Mucosa of descending colon (tissue), 3 donors: ENCODE measurements at regions not wholly inside any gene's neighbourhood (a gene's known extent, or its start where the extent isn't known, plus 50 kb on each side); places are given as distances from the start of the nearest gene placed in this dataset.

Experiments used
- ATAC-seq: fragments of 200-7000 bp; cut with Tn5 transposase; one replicate; pipeline ENCODE4 v1.9.1; 2020; ENCODE audit warnings: mild to moderate bottlenecking, moderate library complexity
- DNase-seq, 3 donors: peaks; one replicate each; pipeline ENCODE4 v3.0.0-alpha.2; 2020
- H3K36me3 ChIP-seq: fragments of 200-600 bp; one replicate; pipeline ENCODE4 v1.8.0; 2021; ENCODE audit warnings: low read depth, mild to moderate bottlenecking
- H3K4me1 ChIP-seq: fragments of 200-600 bp; one replicate; pipeline ENCODE4 v1.8.0; 2021; ENCODE audit warnings: low read depth, mild to moderate bottlenecking
- H3K4me3 ChIP-seq: fragments of 200-600 bp; one replicate; pipeline ENCODE4 v1.8.0; 2021; ENCODE audit warnings: mild to moderate bottlenecking
- H3K9me3 ChIP-seq: fragments of 200-600 bp; one replicate; pipeline ENCODE4 v1.8.0; 2021; ENCODE audit warnings: mild to moderate bottlenecking
- intact Hi-C, 2 donors: fragments of 100-400 bp; cut with DNase I in 1 of 2; cut with micrococcal nuclease in 1 of 2; formaldehyde crosslinking; loops; one replicate each; pipeline versions ENCODE4 v1.11.0 to v1.11.1; 2022; cut with DNase I, micrococcal nuclease
- TF ChIP-seq, protein P1 (sequence below): fragments of 200-600 bp; IDR thresholded peaks from one replicate; pipeline ENCODE4 v1.8.0; 2022; ENCODE audit warnings: antibody characterized with exemption, mild to moderate bottlenecking
- donor health status: DM: no; HTN: no; CAD: no; lungs with moderate emphysema.
- donor health status: DM: no; HTN: no; CAD: no.
- donor health status: DM: no; HTN: yes; CAD: no.

DNA sequence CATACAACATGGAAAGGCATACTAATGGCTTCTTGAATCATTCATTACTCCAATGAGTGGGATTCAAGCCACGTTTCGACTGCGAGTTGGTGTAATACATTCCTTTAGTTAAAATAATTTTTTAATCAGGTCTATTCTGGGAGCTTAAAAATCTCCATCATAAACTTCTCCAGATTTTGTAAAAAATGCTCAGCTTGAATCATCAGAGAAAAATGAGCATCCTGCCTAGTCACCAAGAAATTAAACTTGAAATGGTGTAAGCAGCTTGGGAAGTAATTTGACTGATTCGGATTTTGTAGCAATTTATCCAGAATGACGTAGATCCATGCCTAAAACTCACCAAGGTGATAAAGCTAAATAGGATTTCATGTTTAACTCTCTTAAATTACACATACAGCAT is 165.7 kb downstream of the SLCO4C1 start:
- intact Hi-C loops = no loop called here
- Histone ChIP-seq H3K4me1 (no peaks in the 10 kb centered on the region), H3K4me3 (no peak overlapping the region), H3K36me3 (no peaks in the 10 kb centered on the region), H3K9me3 (no peaks in the 10 kb centered on the region)
- ATAC-seq (no peak), DNase-seq (no peak)
- TF ChIP-seq, protein P1, sequence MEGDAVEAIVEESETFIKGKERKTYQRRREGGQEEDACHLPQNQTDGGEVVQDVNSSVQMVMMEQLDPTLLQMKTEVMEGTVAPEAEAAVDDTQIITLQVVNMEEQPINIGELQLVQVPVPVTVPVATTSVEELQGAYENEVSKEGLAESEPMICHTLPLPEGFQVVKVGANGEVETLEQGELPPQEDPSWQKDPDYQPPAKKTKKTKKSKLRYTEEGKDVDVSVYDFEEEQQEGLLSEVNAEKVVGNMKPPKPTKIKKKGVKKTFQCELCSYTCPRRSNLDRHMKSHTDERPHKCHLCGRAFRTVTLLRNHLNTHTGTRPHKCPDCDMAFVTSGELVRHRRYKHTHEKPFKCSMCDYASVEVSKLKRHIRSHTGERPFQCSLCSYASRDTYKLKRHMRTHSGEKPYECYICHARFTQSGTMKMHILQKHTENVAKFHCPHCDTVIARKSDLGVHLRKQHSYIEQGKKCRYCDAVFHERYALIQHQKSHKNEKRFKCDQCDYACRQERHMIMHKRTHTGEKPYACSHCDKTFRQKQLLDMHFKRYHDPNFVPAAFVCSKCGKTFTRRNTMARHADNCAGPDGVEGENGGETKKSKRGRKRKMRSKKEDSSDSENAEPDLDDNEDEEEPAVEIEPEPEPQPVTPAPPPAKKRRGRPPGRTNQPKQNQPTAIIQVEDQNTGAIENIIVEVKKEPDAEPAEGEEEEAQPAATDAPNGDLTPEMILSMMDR = no peak

DNA sequence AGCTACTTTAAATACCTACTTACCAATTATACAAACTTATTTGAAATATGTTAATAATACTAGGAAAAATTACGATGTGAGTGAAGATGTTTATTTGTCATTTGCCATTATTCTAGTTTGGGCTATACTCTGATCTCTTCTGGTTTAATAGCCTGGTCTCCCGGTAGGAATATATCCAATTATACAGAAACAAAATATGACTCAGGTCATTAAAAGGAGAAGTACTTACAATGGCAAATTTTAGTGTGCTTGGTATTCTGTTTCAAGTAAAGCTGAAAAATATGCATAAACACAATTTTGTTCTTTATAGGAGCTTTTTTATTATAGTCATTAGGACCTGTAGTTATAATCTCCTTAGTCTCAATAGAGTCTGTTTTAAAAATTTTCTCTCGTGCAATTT is 176.8 kb downstream of the SLCO4C1 start:
- no peak overlapping the region for H3K4me3 ChIP-seq
- H3K36me3 ChIP-seq = no peaks in the 10 kb centered on the region
- TF ChIP-seq, protein P1 = no peak
- no peaks in the 10 kb centered on the region for H3K9me3 ChIP-seq
- ATAC-seq (no peak), DNase-seq (no peak)
- H3K4me1 ChIP-seq = no peaks in the 10 kb centered on the region
- intact Hi-C loops = no loop called here

DNA sequence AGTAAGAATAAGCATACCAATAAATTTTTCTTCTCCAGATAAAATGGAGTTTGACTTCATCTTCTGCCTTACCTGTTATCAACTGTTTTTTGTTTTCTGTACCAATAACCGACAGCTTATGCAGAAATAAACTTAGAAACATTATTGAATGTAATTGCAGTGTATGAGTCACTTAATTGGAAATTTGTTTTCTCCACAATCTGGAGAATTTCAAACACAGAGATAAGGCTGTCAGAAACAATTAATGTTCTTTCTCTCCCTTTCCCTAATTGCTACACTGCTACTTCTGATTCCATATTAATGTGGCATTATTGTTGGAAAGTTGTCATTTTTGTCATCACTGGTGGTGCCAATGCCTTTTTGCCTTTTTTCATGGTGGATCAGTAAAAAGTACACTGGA is 180.3 kb downstream of the SLCO4C1 start:
- Histone ChIP-seq H3K36me3 (no peaks in the 10 kb centered on the region), H3K4me1 (no peaks in the 10 kb centered on the region), H3K4me3 (no peak overlapping the region), H3K9me3 (no peaks in the 10 kb centered on the region)
- no peak for DNase-seq
- TF ChIP-seq, protein P1 = no peak
- intact Hi-C loops = no loop called here
- ATAC-seq = no peak

DNA sequence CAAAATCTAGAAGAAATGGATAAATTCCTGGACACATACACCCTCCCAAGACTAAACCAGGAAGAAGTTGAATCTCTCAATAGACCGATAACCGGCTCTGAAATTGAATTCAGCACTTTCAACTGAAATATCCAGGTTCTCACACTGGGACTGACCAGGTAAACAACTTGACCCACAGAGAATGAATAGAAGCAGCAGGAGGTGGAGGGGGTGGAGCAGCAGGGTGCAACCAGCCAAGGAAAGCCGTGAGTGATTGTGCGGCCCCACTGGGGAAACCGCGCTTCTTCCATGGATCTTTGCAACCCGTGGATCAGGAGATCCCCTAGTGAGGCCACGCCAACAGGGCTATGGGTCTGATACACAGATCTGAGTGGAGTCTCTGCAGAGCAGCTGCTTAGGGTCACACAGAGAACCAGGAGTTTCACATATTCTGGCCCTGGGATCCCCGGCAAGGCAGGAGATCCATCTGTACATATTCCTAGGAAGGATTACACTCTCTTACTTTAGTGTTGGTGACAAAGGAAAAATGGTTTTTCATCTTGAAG is 181.5 kb downstream of the SLCO4C1 start:
- Histone ChIP-seq H3K4me3 (no peak overlapping the region), H3K4me1 (no peaks in the 10 kb centered on the region), H3K9me3 (no peaks in the 10 kb centered on the region), H3K36me3 (no peaks in the 10 kb centered on the region)
- DNase-seq (no peak), ATAC-seq (no peak)
- intact Hi-C loops = no loop called here
- TF ChIP-seq, protein P1 = no peak

DNA sequence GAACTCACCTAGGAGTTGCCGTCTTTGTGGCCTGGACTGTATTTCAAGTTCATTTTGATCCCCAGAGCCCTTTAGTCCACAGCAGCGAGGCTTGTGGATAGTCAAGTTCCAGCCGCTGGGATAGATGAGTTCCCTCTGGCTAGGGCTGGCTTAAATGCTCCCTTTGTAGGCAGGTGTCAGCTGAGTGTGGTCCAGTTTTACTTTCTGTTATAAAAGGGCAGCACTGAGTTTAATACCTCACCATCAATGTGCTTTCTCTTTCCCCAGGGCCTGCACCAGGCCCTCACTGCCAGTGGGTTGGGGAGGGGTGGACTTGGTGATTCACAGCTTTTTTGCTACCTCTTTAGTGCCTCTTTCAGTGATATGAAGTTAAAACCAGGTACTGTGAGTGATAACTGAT is 188.2 kb downstream of the SLCO4C1 start:
- ATAC-seq (no peak), DNase-seq (no peak)
- Histone ChIP-seq H3K36me3 (no peaks in the 10 kb centered on the region), H3K4me1 (no peaks in the 10 kb centered on the region), H3K9me3 (no peaks in the 10 kb centered on the region), H3K4me3 (no peak overlapping the region)
- TF ChIP-seq, protein P1 = no peak
- intact Hi-C loops = no loop called here

DNA sequence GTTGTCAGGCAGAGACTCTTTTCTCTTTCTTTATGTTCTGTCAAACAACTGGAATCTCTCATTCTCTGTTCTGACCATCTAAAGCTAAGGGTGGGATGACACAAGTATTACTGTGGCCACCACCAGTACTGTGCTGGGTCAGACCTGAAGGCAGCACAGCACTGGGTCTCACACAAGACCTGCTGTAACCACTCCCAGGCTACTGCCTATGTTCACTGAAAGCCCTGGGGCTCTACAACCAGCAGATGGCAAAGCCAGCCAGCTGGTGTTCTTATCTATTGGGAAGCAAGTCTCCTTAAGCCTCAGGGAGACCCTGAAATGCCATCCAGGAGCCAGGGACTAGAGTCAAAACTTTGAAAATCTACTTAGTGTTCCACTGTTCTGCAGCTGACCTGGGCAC is 189.5 kb downstream of the SLCO4C1 start:
- TF ChIP-seq, protein P1 = no peak
- Histone ChIP-seq H3K36me3 (no peaks in the 10 kb centered on the region), H3K4me3 (no peak overlapping the region), H3K4me1 (no peaks in the 10 kb centered on the region), H3K9me3 (no peaks in the 10 kb centered on the region)
- no peak for DNase-seq
- ATAC-seq = no peak
- intact Hi-C loops = no loop called here
